Loucy (cell line): ENCODE measurements at regions not wholly inside any gene's neighbourhood (a gene's known extent, or its start where the extent isn't known, plus 50 kb on each side); places are given as distances from the start of the nearest gene placed in this dataset.

Experiments
- H2AFZ ChIP-seq: fragments of 200-600 bp; sonication (generic); 2 replicates; pipeline ENCODE4 v1.6.0; 2016; ENCODE audit warnings: antibody characterized with exemption, mild to moderate bottlenecking, low read length, moderate library complexity
- H3F3A ChIP-seq: fragments of 200-600 bp; 2 replicates; pipeline ENCODE4 v1.6.0; 2016; ENCODE audit warnings: antibody characterized with exemption, low read depth, mild to moderate bottlenecking
- H3K27me3 ChIP-seq: fragments of 200-600 bp; sonication (generic); 2 replicates; pipeline ENCODE4 v1.6.1; 2014; ENCODE audit warnings: low read length, mild to moderate bottlenecking; ENCODE audit not compliant: insufficient read depth, poor library complexity, severe bottlenecking
- H3K36me3 ChIP-seq: fragments of 200-600 bp; sonication (generic); 2 replicates; pipeline ENCODE4 v1.6.1; 2016; ENCODE audit warnings: low read length; ENCODE audit not compliant: insufficient read depth
- H3K4me1 ChIP-seq: fragments of 200-600 bp; sonication (generic); 2 replicates; pipeline ENCODE4 v1.5.1; 2014; ENCODE audit warnings: low read length, mild to moderate bottlenecking; ENCODE audit not compliant: insufficient read depth, poor library complexity, severe bottlenecking
- H3K4me2 ChIP-seq: fragments of 200-600 bp; sonication (generic); 2 replicates; pipeline ENCODE4 v1.6.0; 2014; ENCODE audit warnings: antibody characterized with exemption, low read length, low read depth, mild to moderate bottlenecking; ENCODE audit not compliant: poor library complexity, severe bottlenecking
- H3K4me3 ChIP-seq: fragments of 200-600 bp; sonication (generic); 2 replicates; pipeline ENCODE4 v1.5.1; 2014; ENCODE audit warnings: low read length, mild to moderate bottlenecking, mixed read lengths; ENCODE audit not compliant: poor library complexity, severe bottlenecking
- H3K79me2 ChIP-seq: fragments of 200-600 bp; sonication (generic); 2 replicates; pipeline ENCODE4 v1.6.1; 2014; ENCODE audit warnings: low read length; ENCODE audit not compliant: insufficient read depth
- H3K9ac ChIP-seq: fragments of 200-600 bp; sonication (generic); 2 replicates; pipeline ENCODE4 v1.6.0; 2014; ENCODE audit warnings: mild to moderate bottlenecking, low read depth, low read length, moderate library complexity; ENCODE audit not compliant: poor library complexity, severe bottlenecking
- H3K9me2 ChIP-seq: fragments of 200-600 bp; sonication (generic); replicated peaks from 2 replicates; pipeline ENCODE4 v1.6.1; 2016; ENCODE audit warnings: low read depth, low read length, mixed read lengths
- H3K9me3 ChIP-seq: fragments of 200-600 bp; sonication (generic); 2 replicates; pipeline ENCODE4 v1.6.1; 2014; ENCODE audit warnings: mild to moderate bottlenecking, antibody characterized with exemption, low read length, low read depth; ENCODE audit not compliant: insufficient read depth
- H4K20me1 ChIP-seq: fragments of 200-600 bp; sonication (generic); 2 replicates; pipeline ENCODE4 v1.6.0; 2014; ENCODE audit warnings: antibody characterized with exemption, low read length, mild to moderate bottlenecking; ENCODE audit not compliant: insufficient read depth, poor library complexity, severe bottlenecking
- EZH2phosphoT487 ChIP-seq: fragments of 200-600 bp; IDR thresholded peaks from 2 replicates; pipeline ENCODE4 v1.6.1; 2018; ENCODE audit warnings: antibody characterized with exemption, mild to moderate bottlenecking, moderate library complexity, borderline replicate concordance
- TF ChIP-seq, protein P1 (sequence below): fragments of 200-600 bp; sonication (generic); conservative IDR thresholded peaks from 2 replicates; pipeline ENCODE4 v1.5.1; 2014; ENCODE audit warnings: mild to moderate bottlenecking, antibody characterized with exemption, low read length

DNA sequence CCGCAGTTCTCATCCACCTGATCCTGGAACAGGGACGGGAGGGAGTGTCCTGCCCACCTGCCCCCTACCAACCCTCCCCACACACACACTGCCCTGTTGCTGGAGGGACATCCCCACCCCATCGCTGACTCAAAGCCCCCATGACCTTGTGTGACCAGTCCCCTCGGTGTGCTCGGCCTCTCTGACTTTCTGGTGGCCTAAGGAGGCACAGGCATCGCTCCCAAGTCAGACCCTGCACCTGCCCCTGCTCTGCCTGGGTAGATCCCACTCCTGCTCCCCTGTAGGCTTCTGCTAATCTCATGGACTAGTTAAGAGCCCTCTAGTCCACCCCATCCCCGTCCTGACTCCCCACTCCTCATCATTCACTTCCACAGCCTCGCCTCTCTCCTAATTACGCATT is 58.8 kb upstream of the DOCK1 start:
- no peaks in the 10 kb centered on the region for H3K36me3 ChIP-seq
- TF ChIP-seq, protein P1, sequence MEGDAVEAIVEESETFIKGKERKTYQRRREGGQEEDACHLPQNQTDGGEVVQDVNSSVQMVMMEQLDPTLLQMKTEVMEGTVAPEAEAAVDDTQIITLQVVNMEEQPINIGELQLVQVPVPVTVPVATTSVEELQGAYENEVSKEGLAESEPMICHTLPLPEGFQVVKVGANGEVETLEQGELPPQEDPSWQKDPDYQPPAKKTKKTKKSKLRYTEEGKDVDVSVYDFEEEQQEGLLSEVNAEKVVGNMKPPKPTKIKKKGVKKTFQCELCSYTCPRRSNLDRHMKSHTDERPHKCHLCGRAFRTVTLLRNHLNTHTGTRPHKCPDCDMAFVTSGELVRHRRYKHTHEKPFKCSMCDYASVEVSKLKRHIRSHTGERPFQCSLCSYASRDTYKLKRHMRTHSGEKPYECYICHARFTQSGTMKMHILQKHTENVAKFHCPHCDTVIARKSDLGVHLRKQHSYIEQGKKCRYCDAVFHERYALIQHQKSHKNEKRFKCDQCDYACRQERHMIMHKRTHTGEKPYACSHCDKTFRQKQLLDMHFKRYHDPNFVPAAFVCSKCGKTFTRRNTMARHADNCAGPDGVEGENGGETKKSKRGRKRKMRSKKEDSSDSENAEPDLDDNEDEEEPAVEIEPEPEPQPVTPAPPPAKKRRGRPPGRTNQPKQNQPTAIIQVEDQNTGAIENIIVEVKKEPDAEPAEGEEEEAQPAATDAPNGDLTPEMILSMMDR: no peak
- no peak for TF ChIP-seq EZH2phosphoT487
- H3K4me1 ChIP-seq: no peaks in the 10 kb centered on the region
- no peaks in the 10 kb centered on the region for H3F3A ChIP-seq
- no peaks in the 10 kb centered on the region for H3K9me2 ChIP-seq
- no peaks in the 10 kb centered on the region for H3K27me3 ChIP-seq
- H3K4me3 ChIP-seq: no peak overlapping the region
- H3K79me2 ChIP-seq: no peaks in the 10 kb centered on the region
- H3K9me3 ChIP-seq: no peaks in the 10 kb centered on the region; the same call in 1 of the 2 replicates
- H3K4me2 ChIP-seq: no peak overlapping the region
- H2AFZ ChIP-seq: no peak overlapping the region
- H4K20me1 ChIP-seq: no peaks in the 10 kb centered on the region
- H3K9ac ChIP-seq: no peak overlapping the region

DNA sequence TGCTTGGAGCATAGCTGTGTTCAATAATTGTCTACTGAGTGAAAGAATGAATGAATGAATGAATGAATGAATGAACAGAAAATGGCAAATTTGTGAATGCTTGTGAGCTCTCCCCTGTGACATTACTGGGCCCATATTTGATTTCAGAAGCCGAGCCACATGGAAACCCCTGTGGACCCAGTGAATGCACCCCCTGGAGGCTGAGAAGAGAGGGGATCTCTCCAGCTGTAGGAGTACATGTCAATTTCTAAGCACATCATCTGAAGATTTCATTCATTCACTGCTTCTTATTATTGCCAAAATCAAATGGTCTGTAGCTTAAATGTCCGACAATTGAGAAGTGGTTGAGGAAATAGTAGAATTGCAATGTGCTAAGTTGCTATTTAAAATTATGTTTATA is 58.3 kb upstream of the DOCK1 start:
- Histone ChIP-seq H3K9me2 (no peaks in the 10 kb centered on the region), H3K36me3 (no peaks in the 10 kb centered on the region), H3F3A (no peaks in the 10 kb centered on the region), H3K27me3 (no peaks in the 10 kb centered on the region), H3K4me3 (no peak overlapping the region), H3K79me2 (no peaks in the 10 kb centered on the region), H3K9me3 (no peaks in the 10 kb centered on the region; the same call in 1 of the 2 replicates), H4K20me1 (no peaks in the 10 kb centered on the region), H3K4me1 (no peaks in the 10 kb centered on the region), H2AFZ (no peak overlapping the region), H3K4me2 (no peak overlapping the region), H3K9ac (no peak overlapping the region)
- no peak for TF ChIP-seq EZH2phosphoT487
- TF ChIP-seq, protein P1: no peak

DNA sequence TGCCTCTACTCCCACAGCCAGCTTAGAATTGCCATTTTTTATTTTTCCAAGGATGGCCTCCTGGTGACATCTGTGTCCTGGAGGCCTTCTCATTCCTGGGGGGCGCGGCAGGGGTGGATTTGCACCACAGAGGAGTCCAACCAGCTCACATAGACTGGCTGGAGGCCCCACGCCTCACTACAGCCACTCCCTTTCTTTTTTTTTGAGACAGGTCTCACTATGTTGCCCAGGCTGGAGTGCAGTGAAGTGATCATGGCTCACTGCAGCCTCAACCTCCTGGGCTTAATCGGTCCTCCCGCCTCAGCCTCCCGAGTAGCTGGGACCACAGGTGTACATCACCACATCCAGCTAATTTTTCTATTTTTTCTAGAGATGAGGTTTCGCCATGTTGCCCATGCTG is 57.6 kb upstream of the DOCK1 start:
- Histone ChIP-seq H3F3A (no peaks in the 10 kb centered on the region), H3K4me3 (no peak overlapping the region), H3K9me2 (no peaks in the 10 kb centered on the region), H3K4me1 (no peaks in the 10 kb centered on the region), H3K9ac (no peak overlapping the region), H4K20me1 (no peaks in the 10 kb centered on the region), H3K4me2 (no peak overlapping the region), H3K27me3 (no peaks in the 10 kb centered on the region), H3K79me2 (no peaks in the 10 kb centered on the region), H3K9me3 (no peaks in the 10 kb centered on the region; the same call in 1 of the 2 replicates), H3K36me3 (no peaks in the 10 kb centered on the region), H2AFZ (no peak overlapping the region)
- TF ChIP-seq, protein P1: no peak
- TF ChIP-seq EZH2phosphoT487: no peak
